ENCODE measurements at regions not wholly inside any gene's neighbourhood (a gene's known extent, or its start where the extent isn't known, plus 50 kb on each side); places are given as distances from the start of the nearest gene placed in this dataset.

DNA sequence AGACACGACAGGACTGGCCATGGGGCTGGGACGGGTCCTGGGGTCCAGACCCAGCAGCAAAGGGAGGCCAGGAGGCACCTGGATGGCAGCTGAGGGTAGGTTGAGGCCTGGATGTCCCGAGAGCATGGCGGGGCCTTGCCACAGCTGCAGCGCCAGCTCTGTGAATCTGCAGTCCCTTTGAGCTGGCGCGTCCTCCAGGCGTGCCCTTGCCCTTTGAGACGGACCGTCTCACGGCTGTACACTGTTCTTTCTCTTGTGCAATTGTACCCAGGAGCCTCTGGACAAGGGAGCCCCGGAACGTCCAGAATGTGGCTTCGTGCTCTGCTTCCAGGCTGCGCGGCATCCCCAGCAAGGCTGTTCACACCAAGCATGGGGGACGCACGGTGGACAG lies 69.5 kb upstream of the CIBAR2 start (continued):
- TF ChIP-seq, protein P1, sequence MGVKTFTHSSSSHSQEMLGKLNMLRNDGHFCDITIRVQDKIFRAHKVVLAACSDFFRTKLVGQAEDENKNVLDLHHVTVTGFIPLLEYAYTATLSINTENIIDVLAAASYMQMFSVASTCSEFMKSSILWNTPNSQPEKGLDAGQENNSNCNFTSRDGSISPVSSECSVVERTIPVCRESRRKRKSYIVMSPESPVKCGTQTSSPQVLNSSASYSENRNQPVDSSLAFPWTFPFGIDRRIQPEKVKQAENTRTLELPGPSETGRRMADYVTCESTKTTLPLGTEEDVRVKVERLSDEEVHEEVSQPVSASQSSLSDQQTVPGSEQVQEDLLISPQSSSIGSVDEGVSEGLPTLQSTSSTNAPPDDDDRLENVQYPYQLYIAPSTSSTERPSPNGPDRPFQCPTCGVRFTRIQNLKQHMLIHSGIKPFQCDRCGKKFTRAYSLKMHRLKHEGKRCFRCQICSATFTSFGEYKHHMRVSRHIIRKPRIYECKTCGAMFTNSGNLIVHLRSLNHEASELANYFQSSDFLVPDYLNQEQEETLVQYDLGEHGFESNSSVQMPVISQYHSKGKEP (CRISPR knock-in tag; IDR thresholded peaks at IDR 0.05), result no peak
- no peak for TF ChIP-seq NR1H2 (CRISPR knock-in tag; IDR thresholded peaks at IDR 0.05; ENCODE audit: borderline replicate concordance, low read depth)
- TF ChIP-seq SIN3A (IDR thresholded peaks at IDR 0.05; ENCODE audit: borderline replicate concordance, low read depth, low read length), result no peak
- TF ChIP-seq HNF4A (CRISPR knock-in tag; IDR thresholded peaks at IDR 0.05), result peak; percentile 95
- no peak for TF ChIP-seq ETV6 (CRISPR knock-in tag; conservative IDR thresholded peaks at IDR 0.05)
- TF ChIP-seq, protein P2, sequence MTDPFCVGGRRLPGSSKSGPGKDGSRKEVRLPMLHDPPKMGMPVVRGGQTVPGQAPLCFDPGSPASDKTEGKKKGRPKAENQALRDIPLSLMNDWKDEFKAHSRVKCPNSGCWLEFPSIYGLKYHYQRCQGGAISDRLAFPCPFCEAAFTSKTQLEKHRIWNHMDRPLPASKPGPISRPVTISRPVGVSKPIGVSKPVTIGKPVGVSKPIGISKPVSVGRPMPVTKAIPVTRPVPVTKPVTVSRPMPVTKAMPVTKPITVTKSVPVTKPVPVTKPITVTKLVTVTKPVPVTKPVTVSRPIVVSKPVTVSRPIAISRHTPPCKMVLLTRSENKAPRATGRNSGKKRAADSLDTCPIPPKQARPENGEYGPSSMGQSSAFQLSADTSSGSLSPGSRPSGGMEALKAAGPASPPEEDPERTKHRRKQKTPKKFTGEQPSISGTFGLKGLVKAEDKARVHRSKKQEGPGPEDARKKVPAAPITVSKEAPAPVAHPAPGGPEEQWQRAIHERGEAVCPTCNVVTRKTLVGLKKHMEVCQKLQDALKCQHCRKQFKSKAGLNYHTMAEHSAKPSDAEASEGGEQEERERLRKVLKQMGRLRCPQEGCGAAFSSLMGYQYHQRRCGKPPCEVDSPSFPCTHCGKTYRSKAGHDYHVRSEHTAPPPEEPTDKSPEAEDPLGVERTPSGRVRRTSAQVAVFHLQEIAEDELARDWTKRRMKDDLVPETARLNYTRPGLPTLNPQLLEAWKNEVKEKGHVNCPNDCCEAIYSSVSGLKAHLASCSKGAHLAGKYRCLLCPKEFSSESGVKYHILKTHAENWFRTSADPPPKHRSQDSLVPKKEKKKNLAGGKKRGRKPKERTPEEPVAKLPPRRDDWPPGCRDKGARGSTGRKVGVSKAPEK (CRISPR knock-in tag; IDR thresholded peaks at IDR 0.05; ENCODE audit: borderline replicate concordance), result no peak
- no peak for TF ChIP-seq ELF1 (CRISPR knock-in tag; IDR thresholded peaks at IDR 0.05)
- TF ChIP-seq, protein P3, sequence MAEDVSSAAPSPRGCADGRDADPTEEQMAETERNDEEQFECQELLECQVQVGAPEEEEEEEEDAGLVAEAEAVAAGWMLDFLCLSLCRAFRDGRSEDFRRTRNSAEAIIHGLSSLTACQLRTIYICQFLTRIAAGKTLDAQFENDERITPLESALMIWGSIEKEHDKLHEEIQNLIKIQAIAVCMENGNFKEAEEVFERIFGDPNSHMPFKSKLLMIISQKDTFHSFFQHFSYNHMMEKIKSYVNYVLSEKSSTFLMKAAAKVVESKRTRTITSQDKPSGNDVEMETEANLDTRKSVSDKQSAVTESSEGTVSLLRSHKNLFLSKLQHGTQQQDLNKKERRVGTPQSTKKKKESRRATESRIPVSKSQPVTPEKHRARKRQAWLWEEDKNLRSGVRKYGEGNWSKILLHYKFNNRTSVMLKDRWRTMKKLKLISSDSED (CRISPR knock-in tag; IDR thresholded peaks at IDR 0.05), result no peak
- TF ChIP-seq, protein P4, sequence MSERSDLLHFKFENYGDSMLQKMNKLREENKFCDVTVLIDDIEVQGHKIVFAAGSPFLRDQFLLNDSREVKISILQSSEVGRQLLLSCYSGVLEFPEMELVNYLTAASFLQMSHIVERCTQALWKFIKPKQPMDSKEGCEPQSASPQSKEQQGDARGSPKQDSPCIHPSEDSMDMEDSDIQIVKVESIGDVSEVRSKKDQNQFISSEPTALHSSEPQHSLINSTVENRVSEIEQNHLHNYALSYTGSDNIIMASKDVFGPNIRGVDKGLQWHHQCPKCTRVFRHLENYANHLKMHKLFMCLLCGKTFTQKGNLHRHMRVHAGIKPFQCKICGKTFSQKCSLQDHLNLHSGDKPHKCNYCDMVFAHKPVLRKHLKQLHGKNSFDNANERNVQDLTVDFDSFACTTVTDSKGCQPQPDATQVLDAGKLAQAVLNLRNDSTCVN (CRISPR knock-in tag; IDR thresholded peaks at IDR 0.05; ENCODE audit: borderline replicate concordance), result no peak
- TF ChIP-seq ZNF678 (CRISPR knock-in tag; IDR thresholded peaks at IDR 0.05), result no peak
- TF ChIP-seq ZNF468 (CRISPR knock-in tag; IDR thresholded peaks at IDR 0.05), result no peak
- TF ChIP-seq, protein P5, sequence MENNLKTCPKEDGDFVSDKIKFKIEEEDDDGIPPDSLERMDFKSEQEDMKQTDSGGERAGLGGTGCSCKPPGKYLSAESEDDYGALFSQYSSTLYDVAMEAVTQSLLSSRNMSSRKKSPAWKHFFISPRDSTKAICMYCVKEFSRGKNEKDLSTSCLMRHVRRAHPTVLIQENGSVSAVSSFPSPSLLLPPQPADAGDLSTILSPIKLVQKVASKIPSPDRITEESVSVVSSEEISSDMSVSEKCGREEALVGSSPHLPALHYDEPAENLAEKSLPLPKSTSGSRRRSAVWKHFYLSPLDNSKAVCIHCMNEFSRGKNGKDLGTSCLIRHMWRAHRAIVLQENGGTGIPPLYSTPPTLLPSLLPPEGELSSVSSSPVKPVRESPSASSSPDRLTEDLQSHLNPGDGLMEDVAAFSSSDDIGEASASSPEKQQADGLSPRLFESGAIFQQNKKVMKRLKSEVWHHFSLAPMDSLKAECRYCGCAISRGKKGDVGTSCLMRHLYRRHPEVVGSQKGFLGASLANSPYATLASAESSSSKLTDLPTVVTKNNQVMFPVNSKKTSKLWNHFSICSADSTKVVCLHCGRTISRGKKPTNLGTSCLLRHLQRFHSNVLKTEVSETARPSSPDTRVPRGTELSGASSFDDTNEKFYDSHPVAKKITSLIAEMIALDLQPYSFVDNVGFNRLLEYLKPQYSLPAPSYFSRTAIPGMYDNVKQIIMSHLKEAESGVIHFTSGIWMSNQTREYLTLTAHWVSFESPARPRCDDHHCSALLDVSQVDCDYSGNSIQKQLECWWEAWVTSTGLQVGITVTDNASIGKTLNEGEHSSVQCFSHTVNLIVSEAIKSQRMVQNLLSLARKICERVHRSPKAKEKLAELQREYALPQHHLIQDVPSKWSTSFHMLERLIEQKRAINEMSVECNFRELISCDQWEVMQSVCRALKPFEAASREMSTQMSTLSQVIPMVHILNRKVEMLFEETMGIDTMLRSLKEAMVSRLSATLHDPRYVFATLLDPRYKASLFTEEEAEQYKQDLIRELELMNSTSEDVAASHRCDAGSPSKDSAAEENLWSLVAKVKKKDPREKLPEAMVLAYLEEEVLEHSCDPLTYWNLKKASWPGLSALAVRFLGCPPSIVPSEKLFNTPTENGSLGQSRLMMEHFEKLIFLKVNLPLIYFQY (CRISPR knock-in tag; IDR thresholded peaks at IDR 0.05; ENCODE audit: borderline replicate concordance), result no peak
- TF ChIP-seq ZNF432 (CRISPR knock-in tag; IDR thresholded peaks at IDR 0.05; ENCODE audit: borderline replicate concordance), result no peak
- TF ChIP-seq FOSL1 (CRISPR knock-in tag; IDR thresholded peaks at IDR 0.05; ENCODE audit: borderline replicate concordance), result no peak
- no peak for TF ChIP-seq ZSCAN29 (CRISPR knock-in tag; conservative IDR thresholded peaks at IDR 0.05)
- TF ChIP-seq KLF13 (CRISPR knock-in tag; IDR thresholded peaks at IDR 0.05), result no peak
- TF ChIP-seq ZNF138 (CRISPR knock-in tag; IDR thresholded peaks at IDR 0.05; ENCODE audit: low read depth), result 0 out of 2 replicates have a peak, but pooled peaks have one; percentile 67
- TF ChIP-seq, protein P6, sequence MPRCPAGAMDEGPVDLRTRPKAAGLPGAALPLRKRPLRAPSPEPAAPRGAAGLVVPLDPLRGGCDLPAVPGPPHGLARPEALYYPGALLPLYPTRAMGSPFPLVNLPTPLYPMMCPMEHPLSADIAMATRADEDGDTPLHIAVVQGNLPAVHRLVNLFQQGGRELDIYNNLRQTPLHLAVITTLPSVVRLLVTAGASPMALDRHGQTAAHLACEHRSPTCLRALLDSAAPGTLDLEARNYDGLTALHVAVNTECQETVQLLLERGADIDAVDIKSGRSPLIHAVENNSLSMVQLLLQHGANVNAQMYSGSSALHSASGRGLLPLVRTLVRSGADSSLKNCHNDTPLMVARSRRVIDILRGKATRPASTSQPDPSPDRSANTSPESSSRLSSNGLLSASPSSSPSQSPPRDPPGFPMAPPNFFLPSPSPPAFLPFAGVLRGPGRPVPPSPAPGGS (CRISPR knock-in tag; IDR thresholded peaks at IDR 0.05), result peak; percentile 22; the same call in 1 of the 2 replicates
